ENCODE measurements at regions not wholly inside any gene's neighbourhood (a gene's known extent, or its start where the extent isn't known, plus 50 kb on each side); places are given as distances from the start of the nearest gene placed in this dataset.

DNA sequence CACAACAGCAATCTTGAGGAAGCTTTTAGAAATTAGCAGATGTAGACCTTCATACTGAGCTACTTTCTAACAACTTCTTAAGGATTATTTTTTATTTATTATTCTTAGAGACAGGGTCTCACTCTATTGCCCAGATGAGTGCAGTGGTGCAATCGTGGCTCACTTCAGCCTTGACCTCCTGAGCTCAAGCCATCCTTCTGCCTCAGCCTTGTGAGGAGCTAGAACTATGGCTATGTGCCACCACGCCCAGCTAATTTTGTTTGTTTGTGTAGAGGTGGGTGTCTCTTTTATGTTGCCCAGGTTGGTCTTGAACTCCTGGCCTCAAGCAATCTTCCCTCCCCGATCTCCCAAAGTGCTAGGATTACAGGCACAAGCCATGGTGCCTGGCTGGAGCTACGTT lies 200.6 kb downstream of the TSHZ3 start:
- TF ChIP-seq, protein P1, sequence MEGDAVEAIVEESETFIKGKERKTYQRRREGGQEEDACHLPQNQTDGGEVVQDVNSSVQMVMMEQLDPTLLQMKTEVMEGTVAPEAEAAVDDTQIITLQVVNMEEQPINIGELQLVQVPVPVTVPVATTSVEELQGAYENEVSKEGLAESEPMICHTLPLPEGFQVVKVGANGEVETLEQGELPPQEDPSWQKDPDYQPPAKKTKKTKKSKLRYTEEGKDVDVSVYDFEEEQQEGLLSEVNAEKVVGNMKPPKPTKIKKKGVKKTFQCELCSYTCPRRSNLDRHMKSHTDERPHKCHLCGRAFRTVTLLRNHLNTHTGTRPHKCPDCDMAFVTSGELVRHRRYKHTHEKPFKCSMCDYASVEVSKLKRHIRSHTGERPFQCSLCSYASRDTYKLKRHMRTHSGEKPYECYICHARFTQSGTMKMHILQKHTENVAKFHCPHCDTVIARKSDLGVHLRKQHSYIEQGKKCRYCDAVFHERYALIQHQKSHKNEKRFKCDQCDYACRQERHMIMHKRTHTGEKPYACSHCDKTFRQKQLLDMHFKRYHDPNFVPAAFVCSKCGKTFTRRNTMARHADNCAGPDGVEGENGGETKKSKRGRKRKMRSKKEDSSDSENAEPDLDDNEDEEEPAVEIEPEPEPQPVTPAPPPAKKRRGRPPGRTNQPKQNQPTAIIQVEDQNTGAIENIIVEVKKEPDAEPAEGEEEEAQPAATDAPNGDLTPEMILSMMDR (IDR thresholded peaks at IDR 0.05) = no peak
- Histone ChIP-seq H2AFZ (ENCODE audit: insufficient read depth, low read depth, low read length, poor library complexity, severe bottlenecking) (no peak overlapping the region), H3K27ac (ENCODE audit: low read depth in 1 of 2, low read length in 2 of 2) (no peak overlapping the region), H3K36me3 (replicated peaks in 1 of 2; ENCODE audit: control insufficient read depth in 1 of 2, insufficient read depth in 2 of 2, low read length in 2 of 2) (no peaks in the 10 kb centered on the region), H4K20me1 (ENCODE audit: insufficient read depth, low read length) (no peaks in the 10 kb centered on the region), H3K9ac (ENCODE audit: insufficient read depth, low read length, poor library complexity, severe bottlenecking) (no peak overlapping the region), H3K27me3 (ENCODE audit: control insufficient read depth in 2 of 2, insufficient read depth in 2 of 2, low read length in 2 of 2) (no peaks in the 10 kb centered on the region), H3K79me2 (ENCODE audit: insufficient read depth, low read length) (no peaks in the 10 kb centered on the region), H3K4me2 (replicated peaks; ENCODE audit: extremely low read depth, low read length, poor library complexity, severe bottlenecking) (no peak overlapping the region), H3K9me3 (replicated peaks in 1 of 2; ENCODE audit: control insufficient read depth in 1 of 2, insufficient read depth in 1 of 2, low read length in 2 of 2) (no peaks in the 10 kb centered on the region), H3K4me3 (replicated peaks in 1 of 3; ENCODE audit: low read depth in 2 of 3, low read length in 3 of 3) (no peak overlapping the region), H3K4me1 (ENCODE audit: control insufficient read depth in 1 of 2, insufficient read depth in 2 of 2, low read length in 2 of 2) (no peaks in the 10 kb centered on the region)
- H3K9me3 Mint-ChIP-seq = peaks cover 0 to 2% (median 0%) of the 10 kb centered on the region in 7 donors
- peaks cover 0 to 4% (median 0%) of the 10 kb centered on the region in 3 donors for H3K27me3 Mint-ChIP-seq (ENCODE audit: low read depth in 3 of 3)
- no peak overlapping the region for H3K27ac Mint-ChIP-seq
- WGBS (ENCODE audit: insufficient coverage) = 100% methylated on average over 1 of the region's 4 CpGs
- intact Hi-C loops (cut with micrococcal nuclease) = no loop called here
- no peak for DNase-seq
- H3K4me1 Mint-ChIP-seq = no peaks in the 10 kb centered on the region
- H3K4me3 Mint-ChIP-seq = no peak overlapping the region
- H3K36me3 Mint-ChIP-seq = no peaks in the 10 kb centered on the region

DNA sequence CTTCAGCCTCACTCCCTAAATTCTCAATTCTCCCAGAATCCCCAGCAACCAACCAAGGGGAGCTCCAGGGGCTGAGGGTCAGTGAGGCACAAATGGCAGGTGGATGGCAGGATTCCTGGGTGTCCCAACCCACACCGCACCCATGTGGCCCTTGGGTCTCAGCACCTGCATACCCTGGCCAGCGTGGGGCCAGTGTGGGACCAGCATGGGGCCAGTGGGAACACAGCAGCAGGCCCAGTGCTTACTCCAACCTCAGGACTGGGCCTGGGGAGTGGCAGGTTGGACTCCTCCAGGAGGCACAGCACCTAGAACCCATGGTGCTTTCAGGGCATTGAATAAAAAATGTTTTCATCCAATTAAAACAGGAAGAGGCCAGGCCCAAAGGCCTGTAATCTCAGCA lies 202.0 kb downstream of the TSHZ3 start:
- H3K27ac ChIP-seq (ENCODE audit: low read depth in 1 of 2, low read length in 2 of 2) = no peak overlapping the region
- TF ChIP-seq, protein P1 (IDR thresholded peaks at IDR 0.05) = no peak
- no peaks in the 10 kb centered on the region for H4K20me1 ChIP-seq (ENCODE audit: insufficient read depth, low read length)
- H3K9ac ChIP-seq (ENCODE audit: insufficient read depth, low read length, poor library complexity, severe bottlenecking) = no peak overlapping the region
- no peaks in the 10 kb centered on the region for H3K4me1 ChIP-seq (ENCODE audit: control insufficient read depth in 1 of 2, insufficient read depth in 2 of 2, low read length in 2 of 2)
- H3K4me2 ChIP-seq (replicated peaks; ENCODE audit: extremely low read depth, low read length, poor library complexity, severe bottlenecking) = no peak overlapping the region
- Mint-ChIP-seq H3K4me1 (no peaks in the 10 kb centered on the region), H3K4me3 (no peak overlapping the region), H3K9me3 (peaks cover 0 to 2% (median 0%) of the 10 kb centered on the region in 7 donors), H3K27ac (no peak overlapping the region), H3K27me3 (ENCODE audit: low read depth in 3 of 3) (peaks cover 0 to 4% (median 0%) of the 10 kb centered on the region in 3 donors), H3K36me3 (no peaks in the 10 kb centered on the region)
- H3K79me2 ChIP-seq (ENCODE audit: insufficient read depth, low read length) = no peaks in the 10 kb centered on the region
- H3K9me3 ChIP-seq (replicated peaks in 1 of 2; ENCODE audit: control insufficient read depth in 1 of 2, insufficient read depth in 1 of 2, low read length in 2 of 2) = no peaks in the 10 kb centered on the region
- no peaks in the 10 kb centered on the region for H3K36me3 ChIP-seq (replicated peaks in 1 of 2; ENCODE audit: control insufficient read depth in 1 of 2, insufficient read depth in 2 of 2, low read length in 2 of 2)
- WGBS (ENCODE audit: insufficient coverage) = 90% methylated on average over 2 of the region's 2 CpGs
- no peaks in the 10 kb centered on the region for H3K27me3 ChIP-seq (ENCODE audit: control insufficient read depth in 2 of 2, insufficient read depth in 2 of 2, low read length in 2 of 2)
- H2AFZ ChIP-seq (ENCODE audit: insufficient read depth, low read depth, low read length, poor library complexity, severe bottlenecking) = no peak overlapping the region
- no peak for DNase-seq
- no peak overlapping the region for H3K4me3 ChIP-seq (replicated peaks in 1 of 3; ENCODE audit: low read depth in 2 of 3, low read length in 3 of 3)
- intact Hi-C loops (cut with micrococcal nuclease) = no loop called here
